CD4-positive, CD25-positive, alpha-beta regulatory T cell (primary cell): ENCODE measurements at regions not wholly inside any gene's neighbourhood (a gene's known extent, or its start where the extent isn't known, plus 50 kb on each side); places are given as distances from the start of the nearest gene placed in this dataset.
"Not testable (repeated sequence)": the region's sequence is repeated elsewhere in the genome, so short reads cannot be mapped to it uniquely, and the experiment has no call there.

Experiments
- ATAC-seq, 2 donors: fragments of 150-1000 bp; cut with Tn5 transposase; one replicate each; pipeline ENCODE4 v1.10.0; 2021; ENCODE audit warnings: low read depth in 2 of 2, moderate number of reproducible peaks in 2 of 2, moderate library complexity in 1 of 2
- DNase-seq, 3 donors: peaks; one replicate each; pipeline versions ENCODE4 v3.0.0 to v3.0.0-alpha.2; 2012 to 2022; ENCODE audit warnings: mixed read lengths in 1 of 3
- H3K27ac ChIP-seq: one replicate; pipeline ENCODE4 v1.7.0; 2013; ENCODE audit warnings: mild to moderate bottlenecking, low read length; ENCODE audit not compliant: insufficient read depth, poor library complexity, severe bottlenecking
- H3K27me3 ChIP-seq: one replicate; pipeline ENCODE4 v1.7.0; 2013; ENCODE audit warnings: low read length; ENCODE audit not compliant: control insufficient read depth, insufficient read depth
- H3K36me3 ChIP-seq: one replicate; pipeline ENCODE4 v1.7.0; 2013; ENCODE audit warnings: mild to moderate bottlenecking, low read length, moderate library complexity; ENCODE audit not compliant: control insufficient read depth, insufficient read depth
- H3K4me1 ChIP-seq: 2 replicates; pipeline ENCODE4 v1.7.0; 2013; ENCODE audit warnings: mild to moderate bottlenecking, low read length; ENCODE audit not compliant: insufficient read depth, control insufficient read depth, poor library complexity, severe bottlenecking
- H3K4me3 ChIP-seq: one replicate; pipeline ENCODE4 v1.7.0; 2013; ENCODE audit warnings: low read depth, mild to moderate bottlenecking, low read length, moderate library complexity
- H3K9me3 ChIP-seq, 2 experiments: 1 replicate in 1 of 2; 2 replicates in 1 of 2; pipeline ENCODE4 v1.7.0; 2013; ENCODE audit warnings: low read length in 2 of 2, mild to moderate bottlenecking in 1 of 2, moderate library complexity in 1 of 2; ENCODE audit not compliant: control insufficient read depth in 2 of 2
- H3K27ac Mint-ChIP-seq, 3 donors: one replicate each; pipeline ENCODE4 v1.8.0; 2020 to 2022; ENCODE audit warnings: mild to moderate bottlenecking in 3 of 3, mixed read lengths in 3 of 3, moderate library complexity in 2 of 3
- H3K27me3 Mint-ChIP-seq: one replicate; pipeline ENCODE4 v1.8.0; 2022; ENCODE audit warnings: mild to moderate bottlenecking, mixed read lengths
- H3K36me3 Mint-ChIP-seq: one replicate; pipeline ENCODE4 v1.8.0; 2020; ENCODE audit warnings: mixed read lengths
- H3K4me1 Mint-ChIP-seq, 4 donors: one replicate each; pipeline ENCODE4 v1.8.0; 2020 to 2022; ENCODE audit warnings: mixed read lengths in 4 of 4, mild to moderate bottlenecking in 1 of 4
- H3K4me3 Mint-ChIP-seq, 4 donors: one replicate each; pipeline ENCODE4 v1.8.0; 2020 to 2022; ENCODE audit warnings: mild to moderate bottlenecking in 4 of 4, mixed read lengths in 4 of 4, moderate library complexity in 3 of 4
- H3K9me3 Mint-ChIP-seq, 7 donors: one replicate each; pipeline ENCODE4 v1.8.0; 2020 to 2022; ENCODE audit warnings: mixed read lengths in 7 of 7, mild to moderate bottlenecking in 3 of 7, moderate library complexity in 2 of 7

DNA sequence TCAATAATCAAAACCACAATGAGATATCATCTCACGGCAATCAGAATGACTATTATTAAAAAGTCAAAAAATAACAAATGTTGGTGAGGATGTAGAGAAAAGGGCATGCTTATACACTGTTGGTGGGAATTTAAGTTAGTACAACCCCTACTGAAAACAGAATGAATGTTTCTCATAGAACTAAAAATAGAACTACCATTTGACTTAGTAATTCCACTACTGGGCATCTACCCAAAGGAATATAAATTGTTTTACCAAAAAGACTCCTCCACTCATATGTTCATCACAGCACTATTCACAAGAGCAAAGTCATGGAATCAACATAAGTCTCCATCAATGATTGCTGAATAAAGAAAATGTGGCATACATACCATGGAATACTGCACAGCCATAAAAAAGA is 278.1 kb upstream of the ARSJ start:
- H3K27ac ChIP-seq, result no peak overlapping the region
- H3K4me1 Mint-ChIP-seq, result no peaks in the 10 kb centered on the region
- no peak overlapping the region for H3K4me3 Mint-ChIP-seq
- no peaks in the 10 kb centered on the region for H3K9me3 ChIP-seq
- no peaks in the 10 kb centered on the region for H3K36me3 Mint-ChIP-seq
- H3K27me3 ChIP-seq, result no peaks in the 10 kb centered on the region
- H3K27ac Mint-ChIP-seq, result no peak overlapping the region
- DNase-seq, result no peak
- H3K9me3 Mint-ChIP-seq, result peaks cover 0 to 4% (median 0%) of the 10 kb centered on the region in 7 donors
- no peak for ATAC-seq
- no peaks in the 10 kb centered on the region for H3K27me3 Mint-ChIP-seq
- H3K4me1 ChIP-seq, result no peaks in the 10 kb centered on the region
- no peaks in the 10 kb centered on the region for H3K36me3 ChIP-seq
- no peak overlapping the region for H3K4me3 ChIP-seq

DNA sequence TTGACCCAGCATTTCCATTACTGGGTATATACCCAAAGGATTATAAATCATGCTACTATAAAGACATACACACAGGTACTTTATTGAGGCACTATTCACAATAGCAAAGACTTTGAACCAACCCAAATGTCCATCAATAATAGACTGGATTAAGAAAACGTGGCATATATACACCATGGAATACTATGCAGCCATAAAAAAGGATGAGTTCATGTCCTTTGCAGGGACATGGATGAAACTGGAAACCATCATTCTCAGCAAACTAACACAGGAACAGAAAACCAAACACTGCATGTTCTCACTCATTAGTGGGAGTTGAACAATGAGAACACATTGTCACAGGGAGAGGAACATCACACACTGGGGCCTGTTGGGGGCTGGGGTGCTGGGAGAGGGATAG is 283.0 kb upstream of the ARSJ start:
- H3K9me3 ChIP-seq, H3K36me3 Mint-ChIP-seq, H3K4me3 ChIP-seq, H3K27ac Mint-ChIP-seq, ATAC-seq, H3K4me1 Mint-ChIP-seq, H3K27me3 ChIP-seq, H3K9me3 Mint-ChIP-seq, H3K27ac ChIP-seq, H3K4me1 ChIP-seq, H3K36me3 ChIP-seq, H3K27me3 Mint-ChIP-seq, DNase-seq, H3K4me3 Mint-ChIP-seq: not testable (repeated sequence)

DNA sequence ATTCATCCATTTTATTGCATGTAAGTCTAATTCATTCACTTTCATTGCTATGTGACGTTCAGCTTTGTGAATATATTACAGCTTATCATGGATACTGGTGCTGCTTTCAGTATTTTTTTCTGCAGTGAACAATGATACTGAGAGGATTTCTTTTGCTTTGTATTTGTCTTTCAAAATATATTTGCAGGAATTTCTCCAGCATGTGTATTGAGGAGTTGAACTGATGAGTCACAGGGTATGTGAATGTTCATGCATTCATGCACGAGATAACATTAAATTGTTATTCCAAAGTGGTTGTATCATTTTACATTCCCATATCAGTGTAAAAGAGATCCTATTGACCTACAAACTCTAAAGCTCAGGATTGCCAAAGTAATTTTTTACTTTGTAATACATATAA is 283.8 kb upstream of the ARSJ start:
- no peaks in the 10 kb centered on the region for H3K27me3 Mint-ChIP-seq
- H3K4me3 ChIP-seq, result no peak overlapping the region
- H3K27me3 ChIP-seq, result no peaks in the 10 kb centered on the region
- H3K4me1 Mint-ChIP-seq, result no peaks in the 10 kb centered on the region
- H3K36me3 Mint-ChIP-seq, result no peaks in the 10 kb centered on the region
- ATAC-seq (no peak), DNase-seq (no peak)
- H3K36me3 ChIP-seq, result no peaks in the 10 kb centered on the region
- H3K4me1 ChIP-seq, result no peaks in the 10 kb centered on the region
- H3K9me3 ChIP-seq, result no peaks in the 10 kb centered on the region
- H3K27ac ChIP-seq, result no peak overlapping the region
- H3K9me3 Mint-ChIP-seq, result no peaks in the 10 kb centered on the region
- H3K27ac Mint-ChIP-seq, result no peak overlapping the region
- H3K4me3 Mint-ChIP-seq, result no peak overlapping the region

DNA sequence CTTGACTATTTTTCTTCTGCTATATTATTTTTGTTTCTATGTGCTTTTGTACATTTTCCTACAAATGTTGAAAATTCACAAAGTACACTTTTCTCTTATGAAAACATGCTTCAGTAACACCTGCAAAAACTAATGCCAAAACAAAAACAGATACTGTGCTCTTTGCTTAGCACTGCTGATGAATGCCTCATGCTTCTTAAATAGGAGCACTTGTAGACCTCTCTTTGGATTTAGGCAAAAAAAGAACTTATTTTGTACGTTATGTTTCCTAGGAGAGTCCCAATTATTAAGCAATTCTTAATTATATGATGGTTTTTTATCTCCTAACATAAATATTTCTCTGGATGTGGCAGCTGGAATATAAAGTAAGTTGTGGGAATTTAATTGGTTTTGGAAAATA is 285.0 kb upstream of the ARSJ start:
- DNase-seq, result no peak
- Mint-ChIP-seq H3K9me3 (no peaks in the 10 kb centered on the region), H3K4me1 (no peaks in the 10 kb centered on the region), H3K36me3 (no peaks in the 10 kb centered on the region), H3K4me3 (no peak overlapping the region), H3K27me3 (no peaks in the 10 kb centered on the region), H3K27ac (no peak overlapping the region)
- no peaks in the 10 kb centered on the region for H3K9me3 ChIP-seq
- no peaks in the 10 kb centered on the region for H3K4me1 ChIP-seq
- H3K36me3 ChIP-seq, result no peaks in the 10 kb centered on the region
- H3K27me3 ChIP-seq, result no peaks in the 10 kb centered on the region
- ATAC-seq, result no peak
- no peak overlapping the region for H3K4me3 ChIP-seq
- no peak overlapping the region for H3K27ac ChIP-seq

GRCh38 chr4:114264877-114265291 is 285.4 kb upstream of the ARSJ start:
- Mint-ChIP-seq H3K27ac (no peak overlapping the region), H3K9me3 (no peaks in the 10 kb centered on the region), H3K36me3 (no peaks in the 10 kb centered on the region), H3K4me1 (no peaks in the 10 kb centered on the region), H3K4me3 (no peak overlapping the region), H3K27me3 (no peaks in the 10 kb centered on the region)
- ATAC-seq (no peak), DNase-seq (no peak)
- H3K36me3 ChIP-seq, result no peaks in the 10 kb centered on the region
- H3K4me1 ChIP-seq, result no peaks in the 10 kb centered on the region
- H3K4me3 ChIP-seq, result no peak overlapping the region
- H3K27me3 ChIP-seq, result no peaks in the 10 kb centered on the region
- no peak overlapping the region for H3K27ac ChIP-seq
- no peaks in the 10 kb centered on the region for H3K9me3 ChIP-seq

DNA sequence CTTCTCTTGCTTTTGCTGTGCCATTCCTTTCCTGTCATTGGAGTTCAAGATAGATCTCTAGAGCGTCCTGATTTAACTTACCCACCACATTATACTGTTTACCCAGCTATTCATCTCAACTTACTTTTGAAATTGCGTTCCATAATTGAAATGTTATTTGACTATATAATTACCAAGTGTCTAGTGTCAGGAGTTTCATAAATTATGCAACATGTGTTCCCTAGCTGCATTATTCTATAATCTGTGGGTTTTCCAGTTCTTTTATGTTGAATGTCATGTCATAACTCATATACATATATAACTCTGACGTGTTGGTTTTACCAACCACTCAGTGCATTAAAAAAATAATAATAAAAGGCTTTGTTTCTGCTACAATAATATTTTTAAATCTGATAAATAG is 285.9 kb upstream of the ARSJ start:
- no peaks in the 10 kb centered on the region for H3K4me1 ChIP-seq
- no peaks in the 10 kb centered on the region for H3K9me3 Mint-ChIP-seq
- no peak overlapping the region for H3K4me3 ChIP-seq
- no peaks in the 10 kb centered on the region for H3K9me3 ChIP-seq
- no peak overlapping the region for H3K27ac ChIP-seq
- H3K4me1 Mint-ChIP-seq, result no peaks in the 10 kb centered on the region
- H3K27me3 Mint-ChIP-seq, result no peaks in the 10 kb centered on the region
- H3K27me3 ChIP-seq, result no peaks in the 10 kb centered on the region
- H3K36me3 ChIP-seq, result no peaks in the 10 kb centered on the region
- no peaks in the 10 kb centered on the region for H3K36me3 Mint-ChIP-seq
- DNase-seq (no peak), ATAC-seq (no peak)
- no peak overlapping the region for H3K4me3 Mint-ChIP-seq
- no peak overlapping the region for H3K27ac Mint-ChIP-seq

DNA sequence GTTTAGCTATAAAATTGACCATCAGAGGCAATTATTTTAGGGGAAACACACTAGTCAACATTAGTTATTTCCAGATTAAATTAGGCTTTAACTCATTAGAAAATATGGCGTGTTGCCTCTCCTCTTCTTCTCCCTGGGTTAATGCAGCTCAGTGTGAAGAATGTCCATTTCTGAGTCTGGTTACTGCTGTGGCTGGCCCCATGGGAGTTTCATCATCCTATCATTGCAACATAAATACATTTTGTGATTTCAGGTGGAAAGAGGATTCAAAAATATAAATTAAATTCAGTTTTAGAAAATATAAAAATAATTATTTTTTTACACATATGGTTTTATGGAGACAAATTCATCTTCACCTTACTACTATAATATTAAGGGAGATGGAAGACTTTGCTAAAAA is 288.5 kb upstream of the ARSJ start:
- no peaks in the 10 kb centered on the region for H3K9me3 ChIP-seq
- DNase-seq, result no peak
- Mint-ChIP-seq H3K4me1 (peaks cover 0 to 4% (median 2%) of the 10 kb centered on the region in 4 donors), H3K36me3 (no peaks in the 10 kb centered on the region), H3K9me3 (no peaks in the 10 kb centered on the region), H3K27ac (no peak overlapping the region), H3K27me3 (no peaks in the 10 kb centered on the region), H3K4me3 (no peak overlapping the region)
- H3K27ac ChIP-seq, result no peak overlapping the region
- ATAC-seq, result no peak
- no peaks in the 10 kb centered on the region for H3K36me3 ChIP-seq
- no peaks in the 10 kb centered on the region for H3K27me3 ChIP-seq
- H3K4me3 ChIP-seq, result no peak overlapping the region
- no peaks in the 10 kb centered on the region for H3K4me1 ChIP-seq

- ATAC-seq, result no peak
- H3K27ac ChIP-seq, result no peak overlapping the region
Measured at GRCh38 chr4:114271031-114271430, 291.6 kb upstream of the ARSJ start.

More at GRCh38 chr4:114271031-114271430, 291.6 kb upstream of the ARSJ start:
- Mint-ChIP-seq H3K36me3 (no peaks in the 10 kb centered on the region), H3K4me1 (peaks cover 0 to 4% (median 2%) of the 10 kb centered on the region in 4 donors), H3K27ac (no peak overlapping the region), H3K27me3 (no peaks in the 10 kb centered on the region), H3K9me3 (no peaks in the 10 kb centered on the region), H3K4me3 (no peak overlapping the region)
- Histone ChIP-seq H3K27me3 (no peaks in the 10 kb centered on the region), H3K36me3 (no peaks in the 10 kb centered on the region), H3K4me1 (no peaks in the 10 kb centered on the region), H3K4me3 (no peak overlapping the region), H3K9me3 (no peaks in the 10 kb centered on the region)
- no peak for DNase-seq
